Non-pigmented ciliary epithelial cell (primary cell): ENCODE measurements at regions not wholly inside any gene's neighbourhood (a gene's known extent, or its start where the extent isn't known, plus 50 kb on each side); places are given as distances from the start of the nearest gene placed in this dataset.
A peak's percentile ranks its signal among the peaks of the same experiment; 100 is the strongest.

Source experiments
- DNase-seq: peaks from one replicate; pipeline ENCODE4 v3.0.0-alpha.2; 2010; ENCODE audit warnings: low read depth

DNA sequence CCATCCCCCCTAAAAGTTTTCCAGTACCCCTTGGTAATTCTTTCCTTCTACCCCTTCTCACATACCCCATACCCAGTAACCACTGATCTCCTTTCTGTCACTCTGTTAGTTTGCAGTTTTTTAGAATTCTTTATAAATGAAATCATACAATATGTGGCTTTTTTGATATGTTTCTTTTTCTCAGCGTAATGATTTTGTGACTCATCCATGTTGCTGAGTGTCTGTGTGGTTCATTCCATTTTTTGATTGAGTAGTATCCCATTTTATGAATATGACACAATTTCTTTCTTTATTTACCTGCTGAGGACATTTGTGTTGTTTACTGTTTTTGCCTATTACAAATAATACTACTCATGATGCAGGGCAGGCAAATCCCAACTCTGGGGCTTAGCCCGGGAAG lies 1605.3 kb downstream of the BRINP3 start:
- no peak for DNase-seq

DNA sequence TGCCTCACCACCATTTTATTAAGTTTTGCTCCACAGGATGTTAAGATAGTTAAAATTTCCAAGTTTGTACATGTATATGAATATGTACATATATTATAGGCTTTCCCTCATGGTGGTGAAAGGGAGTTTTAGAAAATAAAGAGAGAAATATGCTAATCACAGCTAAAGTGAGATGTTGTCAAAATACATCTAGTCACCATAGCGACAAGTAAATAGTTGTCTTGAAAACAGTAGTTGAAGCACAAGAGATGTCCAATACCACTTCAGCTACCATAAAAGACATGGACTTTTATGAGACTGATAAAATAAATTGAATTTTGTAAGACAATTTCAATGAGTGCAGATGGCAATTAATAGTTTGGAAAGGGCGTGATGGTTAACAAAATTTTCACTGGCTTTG lies 1600.0 kb downstream of the BRINP3 start:
- DNase-seq, result no peak

GRCh38 chr1:188888386-188888785 lies 1589.3 kb downstream of the BRINP3 start:
- DNase-seq, result no peak

DNA sequence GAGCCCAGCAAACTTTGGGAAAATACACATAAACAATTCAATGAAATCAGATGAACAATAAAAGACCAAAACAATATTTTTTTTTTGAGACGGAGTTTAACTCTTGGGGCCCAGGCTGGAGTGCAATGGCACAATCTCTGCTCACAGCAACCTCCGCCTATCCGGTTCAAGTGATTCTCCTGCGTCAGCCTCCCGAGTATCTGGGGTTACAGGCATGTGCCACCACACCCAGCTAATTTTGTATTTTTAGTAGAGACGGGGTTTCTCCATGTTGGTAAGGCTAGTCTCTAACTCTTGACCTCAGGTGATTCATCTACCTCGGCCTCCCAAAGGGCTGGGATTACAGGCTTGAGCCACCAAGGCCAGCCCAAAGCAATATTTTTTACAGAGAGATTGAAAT lies 1588.5 kb downstream of the BRINP3 start:
- DNase-seq, result no peak

DNA sequence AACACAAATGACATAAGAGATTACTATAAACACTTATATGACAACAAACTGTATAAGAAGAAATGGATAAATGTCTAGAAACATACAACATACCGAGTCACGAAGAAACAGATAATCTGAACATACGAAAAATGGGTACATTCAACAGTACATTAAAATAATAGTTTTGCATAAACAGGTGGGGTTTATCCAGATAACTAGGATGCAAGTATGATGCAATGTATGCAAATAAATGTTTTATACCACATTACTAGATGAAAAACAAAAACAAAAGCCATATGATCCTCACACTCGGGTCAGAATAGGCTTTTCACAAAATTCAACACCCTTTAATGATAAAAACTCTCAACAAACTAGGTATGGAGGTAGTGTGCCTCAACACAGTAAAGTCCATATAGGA lies 1585.7 kb downstream of the BRINP3 start:
- no peak for DNase-seq

DNA sequence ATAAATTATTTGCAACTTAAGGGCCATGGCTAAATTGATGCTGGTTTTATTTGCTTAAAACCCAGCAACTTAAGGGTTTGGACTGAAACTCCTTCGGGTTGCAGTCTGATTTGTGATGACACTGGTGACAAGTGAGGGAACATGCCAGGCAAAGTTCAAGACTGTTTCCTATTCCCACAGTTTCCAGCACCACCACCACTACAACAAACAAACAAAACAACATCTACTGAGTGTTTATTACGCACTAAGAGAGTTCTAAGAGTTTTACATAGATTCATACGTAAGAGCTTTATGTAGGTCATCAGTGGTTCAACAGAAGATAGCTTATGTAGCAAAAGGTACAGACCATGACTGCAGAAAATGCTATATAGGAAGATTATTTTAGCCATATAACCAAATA lies 1582.1 kb downstream of the BRINP3 start:
- DNase-seq, result no peak

DNA sequence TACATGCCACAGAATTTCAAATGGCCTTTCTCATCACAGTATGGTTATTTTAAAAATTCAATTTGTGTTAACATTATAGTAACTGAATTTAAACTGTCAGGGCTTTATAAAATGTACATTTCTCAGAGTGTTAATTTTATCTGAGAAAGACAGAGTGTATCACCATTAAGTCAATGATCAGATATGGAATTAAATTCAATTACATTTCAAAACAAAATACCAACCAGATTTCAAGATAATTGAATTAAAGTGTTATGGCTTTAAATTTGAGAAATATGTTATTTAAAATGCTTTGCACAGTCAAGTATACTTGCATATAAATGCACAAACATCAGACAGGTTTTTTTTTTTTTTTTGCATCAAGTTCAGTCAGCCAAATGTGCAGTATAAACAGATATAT lies 1574.4 kb downstream of the BRINP3 start:
- no peak for DNase-seq

GRCh38 chr1:188904201-188904600 lies 1573.5 kb downstream of the BRINP3 start:
- DNase-seq, result no peak

DNA sequence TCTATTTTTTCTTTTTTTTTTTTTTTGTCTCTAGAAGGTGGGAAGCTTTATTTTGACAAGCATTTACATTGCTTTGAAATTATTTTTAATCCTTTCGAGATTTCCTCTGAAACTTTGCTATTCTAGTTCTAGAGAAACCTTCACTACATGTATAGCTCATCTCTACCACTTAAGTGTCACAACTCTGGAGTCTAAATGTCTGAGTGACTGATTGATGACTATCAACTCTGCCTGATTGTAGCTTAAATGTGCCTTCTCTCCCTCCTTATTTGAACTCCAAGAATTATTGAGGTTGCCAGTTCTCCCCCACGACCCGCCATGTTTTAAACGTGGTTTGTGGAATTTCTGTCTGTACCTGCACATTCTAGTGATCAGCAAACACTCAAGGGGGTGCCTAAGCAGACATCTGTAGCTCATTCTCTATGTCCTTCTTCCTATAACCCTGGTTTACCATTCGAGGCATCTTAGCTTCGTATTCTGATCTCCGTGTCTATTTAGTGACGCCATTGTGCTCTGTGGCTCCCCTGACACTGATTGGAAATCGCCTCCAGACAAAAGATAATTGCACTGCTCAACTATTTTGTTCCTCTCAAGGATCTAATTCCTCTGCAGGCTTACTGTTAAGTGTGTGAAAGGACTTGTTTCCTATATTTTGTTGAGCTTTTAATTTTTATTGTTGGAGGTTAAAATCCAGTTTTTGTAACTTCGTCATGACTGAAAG lies 1570.6 kb downstream of the BRINP3 start:
- no peak for DNase-seq

GRCh38 chr1:188930382-188930781 lies 1547.3 kb downstream of the BRINP3 start:
- no peak for DNase-seq

DNA sequence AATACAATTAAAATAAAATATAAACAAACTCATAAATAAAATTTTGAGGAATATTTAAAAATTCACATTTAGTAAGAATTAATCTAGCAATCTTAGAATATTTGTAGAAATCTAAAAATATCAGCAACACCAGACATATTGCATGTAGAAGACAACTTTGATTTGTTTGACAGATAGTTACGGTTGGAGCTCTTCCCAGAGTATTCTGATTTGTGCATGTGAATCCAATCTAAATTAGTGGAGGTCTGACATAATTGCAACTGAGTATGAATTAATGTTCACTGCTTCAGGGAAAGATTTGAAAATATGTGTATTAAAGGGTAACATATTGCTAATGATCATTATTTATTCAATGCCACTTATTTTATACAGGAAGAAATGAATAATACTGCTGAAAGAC lies 1546.2 kb downstream of the BRINP3 start:
- DNase-seq, result no peak

DNA sequence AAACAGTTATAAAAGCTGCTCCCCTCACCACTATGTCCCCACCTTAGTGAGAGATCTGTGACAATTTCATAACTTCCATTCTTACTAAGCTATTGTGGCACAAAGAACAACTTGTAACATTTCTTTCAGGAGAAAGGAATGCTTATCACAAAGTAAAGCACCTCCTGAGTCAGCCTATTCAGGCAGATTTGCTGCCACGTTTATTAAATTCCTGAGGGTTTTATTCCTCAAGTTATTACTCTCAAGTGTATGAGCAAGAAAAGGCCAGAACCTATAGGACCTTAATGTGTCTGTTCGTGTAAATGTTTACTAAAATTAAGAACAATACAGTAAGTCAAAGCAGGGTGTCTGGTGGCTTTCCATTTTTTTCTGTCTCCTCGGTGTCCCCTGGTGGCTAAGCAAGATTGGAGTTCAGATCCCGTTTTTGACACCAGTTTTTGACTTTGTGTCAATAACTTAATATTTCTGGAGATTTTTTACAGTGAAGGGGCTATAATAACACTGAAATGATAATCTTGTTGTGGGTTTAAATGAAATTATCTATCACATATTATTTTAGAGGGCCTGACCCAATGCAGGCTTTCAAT lies 1539.6 kb downstream of the BRINP3 start:
- DNase-seq, result peak; percentile 18

- no peak for DNase-seq
Measured at GRCh38 chr1:188941986-188942385, 1535.7 kb downstream of the BRINP3 start.

DNA sequence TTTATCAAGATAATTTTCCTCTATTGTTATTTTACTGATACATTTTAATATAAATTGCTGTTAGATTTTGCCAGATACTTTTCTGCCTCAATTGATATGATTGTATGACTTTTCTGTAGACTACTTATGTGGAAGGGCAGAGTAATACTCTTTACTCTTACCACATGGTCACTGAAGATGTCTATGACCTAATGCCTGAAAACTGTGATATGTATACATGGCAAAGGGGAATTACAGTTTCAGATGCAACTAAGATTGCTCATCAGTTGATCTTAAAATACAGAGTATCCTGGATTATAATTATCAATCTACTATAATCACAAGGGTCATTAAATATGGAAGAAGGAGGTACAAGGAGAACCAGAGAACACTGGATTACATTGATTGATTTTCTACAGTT lies 1528.0 kb downstream of the BRINP3 start:
- DNase-seq, result no peak

DNA sequence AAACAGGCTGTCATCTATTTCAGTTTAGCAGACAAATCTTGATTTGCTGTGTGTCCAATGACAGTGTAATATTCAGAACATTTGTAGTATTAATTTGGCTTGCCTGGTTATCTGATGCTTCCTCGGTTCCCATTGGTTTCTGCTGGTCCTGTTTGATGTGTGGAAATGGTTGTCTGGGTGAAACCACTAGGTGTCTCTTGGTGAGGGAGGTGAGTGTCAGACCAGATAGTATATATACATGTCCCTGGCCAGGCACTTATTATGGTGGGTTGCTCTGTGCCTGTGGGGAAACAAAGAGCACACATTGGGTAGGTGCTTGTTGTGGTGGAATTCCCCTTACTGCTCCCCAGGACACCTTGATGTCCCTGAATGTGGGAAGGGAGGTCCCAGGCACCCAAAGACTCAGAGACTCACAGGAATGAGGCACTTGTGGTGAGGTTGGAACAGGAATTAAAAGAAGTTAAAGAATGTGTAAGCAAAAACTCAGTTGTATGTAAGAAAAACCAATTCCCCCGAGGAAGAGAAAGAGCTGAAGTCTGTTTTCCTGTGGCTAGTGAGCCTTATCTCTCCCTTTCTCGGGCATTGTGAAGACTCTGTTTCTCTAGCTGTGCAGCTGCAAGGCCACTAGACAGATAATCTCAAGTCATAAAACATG lies 1519.1 kb downstream of the BRINP3 start:
- peak; percentile 15 for DNase-seq

- DNase-seq, result no peak
Measured at GRCh38 chr1:188986745-188987417, 1490.8 kb downstream of the BRINP3 start.

- no peak for DNase-seq
Measured at GRCh38 chr1:188988589-188988988, 1489.1 kb downstream of the BRINP3 start.

DNA sequence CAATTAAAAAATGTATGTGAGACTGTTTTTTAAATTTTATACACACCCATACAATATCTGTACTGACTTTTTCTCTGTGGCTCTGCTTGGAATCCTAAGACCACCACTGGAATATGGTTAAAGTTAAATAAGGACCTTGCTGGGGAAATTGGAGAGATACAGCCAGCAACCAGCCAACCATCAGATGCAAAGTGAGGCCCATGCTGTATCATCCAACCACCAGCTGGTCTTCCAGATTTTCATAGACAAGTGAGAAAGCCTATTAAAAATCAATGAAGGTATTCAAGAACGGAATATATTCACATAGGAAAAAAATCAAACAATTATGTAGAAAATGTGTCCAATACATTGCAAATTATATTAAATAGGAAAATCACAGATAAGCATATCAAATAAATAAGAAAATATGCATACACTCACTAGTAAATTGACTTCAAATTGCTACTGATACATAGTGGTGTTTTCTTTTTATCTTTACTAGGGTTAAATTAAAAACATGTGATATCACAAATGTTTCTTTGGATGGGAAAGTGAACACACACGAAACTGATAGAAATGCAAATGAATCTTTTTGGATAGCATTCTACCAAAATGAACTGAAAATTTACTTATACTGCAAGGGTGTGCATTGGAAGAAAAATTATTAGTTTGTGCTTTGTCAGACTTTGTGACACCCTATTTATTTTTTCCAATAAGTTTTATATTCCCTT lies 1486.3 kb downstream of the BRINP3 start:
- DNase-seq, result no peak

GRCh38 chr1:189007824-189008223 lies 1469.8 kb downstream of the BRINP3 start:
- DNase-seq, result no peak

- no peak for DNase-seq
Measured at GRCh38 chr1:189021577-189021976, 1456.1 kb downstream of the BRINP3 start.

- DNase-seq, result no peak
Measured at GRCh38 chr1:189022015-189022414, 1455.6 kb downstream of the BRINP3 start.

- DNase-seq, result no peak
Measured at GRCh38 chr1:189027512-189027911, 1450.2 kb downstream of the BRINP3 start.
